ENCODE measurements at regions not wholly inside any gene's neighbourhood (a gene's known extent, or its start where the extent isn't known, plus 50 kb on each side); places are given as distances from the start of the nearest gene placed in this dataset.

GRCh38 chr14:106346534-106347290, 820.3 kb downstream of the TMEM121 start:
- TF ChIP-seq CTCF (IDR thresholded peaks at IDR 0.05; ENCODE audit: insufficient read depth, low read depth, low read length) (no peak), EZH2 (IDR thresholded peaks at IDR 0.05; ENCODE audit: insufficient read depth, low read length) (no peak)
